K562 (cell line): ENCODE measurements at regions not wholly inside any gene's neighbourhood (a gene's known extent, or its start where the extent isn't known, plus 50 kb on each side); places are given as distances from the start of the nearest gene placed in this dataset.

ENCODE experiments used
- ATAC-seq: fragments of 200-7000 bp; cut with Tn5 transposase; 3 replicates; pipeline ENCODE4 v1.9.1; 2020; ENCODE audit warnings: moderate library complexity
- BruUV-seq: library from RNA; stranded (reverse); fragments of 400-500 nt; replicated peaks from 2 replicates; lab custom pipeline; 2021; lab: Mats Ljungman, UMichigan
- CTCF ChIA-PET: fragments of 300-600 bp; formaldehyde crosslinking; extraction: SDS; loops from one replicate; lab custom pipeline; 2021; ENCODE audit warnings: low intra/inter-chr PET ratio; lab: Yijun Ruan, JAX
- POLR2A ChIA-PET: fragments of 300-600, 350-650 bp; sonication (Branson Sonifier 250); formaldehyde crosslinking; extraction: SDS; loops from one replicate; lab custom pipeline; 2021; ENCODE audit warnings: antibody characterized with exemption, inconsistent platforms; lab: Yijun Ruan, JAX
- DNase-seq, 4 experiments: peaks; one replicate each; pipeline versions ENCODE4 v3.0.0 to v3.0.0-alpha.2; 2011 to 2018; ENCODE audit warnings: low spot score in 3 of 4, mixed read lengths in 3 of 4; ENCODE audit errors: extremely low read depth in 1 of 4
- FAIRE-seq: peaks from 2 replicates; lab custom pipeline; 2011; peaks lifted over from hg19 to GRCh38; lab: Jason Lieb, UNC
- H2AFZ ChIP-seq: 2 replicates; pipeline ENCODE4 v1.6.0; 2011; ENCODE audit warnings: low read depth, low read length, control low read depth, inconsistent platforms
- H3K27ac ChIP-seq: fragments of 200-600 bp; 3 replicates; pipeline ENCODE4 v1.8.0; 2011; ENCODE audit warnings: low read depth, mild to moderate bottlenecking, control low read depth, inconsistent platforms, low read length, moderate library complexity, mixed read lengths; ENCODE audit errors: extremely low read depth
- H3K27me3 ChIP-seq, 2 experiments: fragments of 300-600 bp in 1 of 2; 2 replicates in 1 of 2; 3 replicates in 1 of 2; pipeline versions ENCODE4 v1.6.0 to v1.8.0; 2011; ENCODE audit warnings: inconsistent platforms in 2 of 2, low read length in 2 of 2, mild to moderate bottlenecking in 1 of 2, mixed read lengths in 1 of 2, moderate library complexity in 1 of 2; ENCODE audit not compliant: control insufficient read depth in 2 of 2, insufficient read depth in 2 of 2
- H3K36me3 ChIP-seq: fragments of 300-600 bp; 3 replicates; pipeline ENCODE4 v1.8.0; 2011; ENCODE audit warnings: mild to moderate bottlenecking, low read length, inconsistent platforms; ENCODE audit not compliant: control insufficient read depth, insufficient read depth
- H3K4me1 ChIP-seq, 2 experiments: fragments of 200-600 bp in 1 of 2; replicated peaks in 1 of 2; 2 replicates in 1 of 2; 3 replicates in 1 of 2; pipeline versions ENCODE4 v1.5.1 to v1.8.0; 2011; ENCODE audit warnings: inconsistent platforms in 2 of 2, low read length in 2 of 2, mild to moderate bottlenecking in 1 of 2, mixed read lengths in 1 of 2, moderate library complexity in 1 of 2; ENCODE audit not compliant: control insufficient read depth in 2 of 2, insufficient read depth in 2 of 2
- H3K4me2 ChIP-seq: 2 replicates; pipeline ENCODE4 v1.6.1; 2011; ENCODE audit warnings: low read length, control low read depth, inconsistent platforms, mixed read lengths; ENCODE audit not compliant: insufficient read depth
- H3K4me3 ChIP-seq: fragments of 200-600 bp; sonication (generic), shearing (Covaris generic); 2 replicates; pipeline ENCODE4 v1.5.1; 2016; ENCODE audit warnings: control low read depth, inconsistent platforms
- H3K79me2 ChIP-seq: fragments of 200-600 bp; 3 replicates; pipeline ENCODE4 v1.8.0; 2011; ENCODE audit warnings: low read length, inconsistent platforms; ENCODE audit not compliant: control insufficient read depth, insufficient read depth
- H3K9ac ChIP-seq, 2 experiments: 2 replicates each; pipeline versions ENCODE4 v1.6.0 to v1.6.1; 2011; ENCODE audit warnings: low read depth in 2 of 2, low read length in 2 of 2, control low read depth in 1 of 2, inconsistent platforms in 1 of 2, mild to moderate bottlenecking in 1 of 2, mixed read lengths in 1 of 2; ENCODE audit not compliant: insufficient read depth in 1 of 2
- H3K9me1 ChIP-seq: one replicate; pipeline ENCODE4 v1.6.0; 2011; ENCODE audit warnings: inconsistent platforms, mild to moderate bottlenecking, low read length, moderate library complexity; ENCODE audit not compliant: control insufficient read depth, insufficient read depth
- H3K9me3 ChIP-seq: replicated peaks from 2 replicates; pipeline ENCODE4 v1.5.1; 2011; ENCODE audit warnings: low read depth, low read length, inconsistent platforms; ENCODE audit not compliant: control insufficient read depth, insufficient read depth
- H4K20me1 ChIP-seq: replicated peaks from 2 replicates; pipeline ENCODE4 v1.6.1; 2011; ENCODE audit warnings: low read length, inconsistent platforms, mixed read lengths; ENCODE audit not compliant: control insufficient read depth, insufficient read depth
- ATF3 ChIP-seq, 2 experiments: fragments of 450-650 bp in 1 of 2; sonication (generic) in 1 of 2; formaldehyde crosslinking in 1 of 2; IDR thresholded peaks in 1 of 2; conservative IDR thresholded peaks in 1 of 2; 2 replicates each; pipeline versions ENCODE4 v1.6.1 to v1.8.1; 2016 to 2023; ENCODE audit warnings: mild to moderate bottlenecking in 2 of 2, moderate library complexity in 2 of 2, inconsistent platforms in 1 of 2, missing genetic modification reagents in 1 of 2
- CBFA2T2 ChIP-seq: fragments of 450-650 bp; conservative IDR thresholded peaks from 2 replicates; pipeline ENCODE4 v1.6.1; 2017; ENCODE audit warnings: mild to moderate bottlenecking
- CHCHD3 ChIP-seq: fragments of 250-450 bp; sonication (Bioruptor Pico); IDR thresholded peaks from 2 replicates; pipeline ENCODE4 v2.1.2; 2022; ENCODE audit warnings: mild to moderate bottlenecking
- ESRRA ChIP-seq: fragments of 450-650 bp; IDR thresholded peaks from 2 replicates; pipeline ENCODE4 v1.6.1; 2014; ENCODE audit warnings: low read depth, mild to moderate bottlenecking, moderate library complexity, borderline replicate concordance
- FIP1L1 ChIP-seq: fragments of 200-400 bp; formaldehyde crosslinking; IDR thresholded peaks from 2 replicates; pipeline ENCODE4 v1.6.1; 2018; ENCODE audit warnings: mild to moderate bottlenecking, low read depth, low read length; ENCODE audit not compliant: poor library complexity, severe bottlenecking
- HDAC1 ChIP-seq, 2 experiments: fragments of 450-650 bp; IDR thresholded peaks; 2 replicates each; pipeline ENCODE4 v1.6.1; 2016 to 2017; ENCODE audit warnings: inconsistent platforms in 1 of 2, mild to moderate bottlenecking in 1 of 2, moderate library complexity in 1 of 2
- HDAC6 ChIP-seq: IDR thresholded peaks from 2 replicates; pipeline ENCODE4 v1.6.1; 2012; ENCODE audit warnings: low read depth, mild to moderate bottlenecking, control low read depth, inconsistent platforms, low read length, moderate library complexity
- MBD1 ChIP-seq: fragments of 250-450 bp; sonication (Bioruptor Pico); IDR thresholded peaks from 2 replicates; pipeline ENCODE4 v1.8.0; 2022; ENCODE audit warnings: inconsistent platforms
- MECOM ChIP-seq: fragments of 250-450 bp; sonication (Bioruptor Pico); IDR thresholded peaks from 2 replicates; pipeline ENCODE4 v1.8.0; 2022; ENCODE audit warnings: inconsistent platforms
- PML ChIP-seq: IDR thresholded peaks from 2 replicates; pipeline ENCODE4 v1.6.1; 2012; ENCODE audit warnings: low read length, inconsistent platforms
- RBM34 ChIP-seq: fragments of 200-400 bp; formaldehyde crosslinking; IDR thresholded peaks from 2 replicates; pipeline ENCODE4 v1.6.1; 2018; ENCODE audit warnings: low read length, borderline replicate concordance; ENCODE audit not compliant: insufficient read depth
- SRSF9 ChIP-seq: fragments of 200-400 bp; formaldehyde crosslinking; IDR thresholded peaks from 2 replicates; pipeline ENCODE4 v1.6.1; 2017; ENCODE audit warnings: low read depth, low read length, borderline replicate concordance
- UBTF ChIP-seq, 2 experiments: IDR thresholded peaks; 2 replicates each; pipeline ENCODE4 v1.6.1; 2012; ENCODE audit warnings: improper control_type of control experiment in 2 of 2, low read depth in 2 of 2, low read length in 2 of 2, borderline replicate concordance in 1 of 2
- ZFP36 ChIP-seq: fragments of 150-350 bp; IDR thresholded peaks from 2 replicates; pipeline ENCODE4 v1.6.1; 2018; ENCODE audit warnings: low read length, low read depth; ENCODE audit not compliant: partially characterized antibody
- ZNF224 ChIP-seq: sonication (generic); formaldehyde crosslinking; IDR thresholded peaks from 2 replicates; pipeline ENCODE4 v1.8.0; 2022; ENCODE audit warnings: mild to moderate bottlenecking, missing genetic modification reagents
- ZNF274 ChIP-seq: IDR thresholded peaks from 2 replicates; pipeline ENCODE4 v1.6.1; 2011; ENCODE audit warnings: low read depth, mild to moderate bottlenecking, low read length, moderate library complexity, borderline replicate concordance
- ZNF354B ChIP-seq: fragments of 250-450 bp; sonication (Bioruptor Pico); IDR thresholded peaks from 2 replicates; pipeline ENCODE4 v1.4.0; 2020
- WGBS: fragments of 100-300 bp; shearing (Covaris generic); methylation state at CpG from one replicate; pipeline ENCODE4 v1.1.6; 2016; ENCODE audit warnings: low coverage, mixed read lengths; ENCODE audit not compliant: insufficient coverage; ENCODE audit errors: missing lambda C conversion rate; 5-methylcytosine and 5-hydroxymethylcytosine counted together
- in situ Hi-C: fragments of 300-500 bp; cut with MboI; formaldehyde crosslinking; loops from 4 replicates; pipeline ENCODE4 v1.15.0; 2018; ENCODE audit warnings: inconsistent platforms, mixed read lengths
- intact Hi-C: fragments of 100-400 bp; cut with micrococcal nuclease; formaldehyde crosslinking; loops from 2 replicates; pipeline ENCODE4 v1.14.2; 2022

- intact Hi-C loops (no loop called here), in situ Hi-C loops (no loop called here)
- no peak overlapping the region for H3K9ac ChIP-seq
- no peaks in the 10 kb centered on the region for H3K79me2 ChIP-seq
- H3K36me3 ChIP-seq: no peaks in the 10 kb centered on the region
- no peak overlapping the region for H2AFZ ChIP-seq
- no peak overlapping the region for H3K4me2 ChIP-seq
- no peaks in the 10 kb centered on the region for H4K20me1 ChIP-seq
- no peak for ATAC-seq
- FAIRE-seq: no peak
- no peaks in the 10 kb centered on the region for H3K9me1 ChIP-seq
- 0% methylated on average over 3 of the region's 4 CpGs for WGBS
- TF ChIP-seq MECOM (CRISPR knock-in tag) (no peak), HDAC6 (no peak), PML (no peak), ZNF354B (no peak), ZNF224 (no peak), ATF3 (IDR thresholded peaks at IDR 0.05) (no peak), ATF3 (CRISPR knock-in tag; conservative IDR thresholded peaks at IDR 0.05) (no peak), MBD1 (CRISPR knock-in tag) (no peak), ZNF274 (no peak), HDAC1 (IDR thresholded peaks at IDR 0.05) (no peak), FIP1L1 (no peak), ESRRA (no peak), SRSF9 (no peak), UBTF (IDR thresholded peaks at IDR 0.05; ENCODE audit: borderline replicate concordance in 1 of 2, low read depth in 2 of 2, low read length in 2 of 2) (no peak), ZFP36 (no peak), RBM34 (no peak), CHCHD3 (CRISPR knock-in tag) (no peak), CBFA2T2 (no peak)
- ChIA-PET POLR2A (interaction anchor here (0.7 kb wide), 1 partner anchor 1604 kb away, joined by 4 read pairs; no protein-coding TSS in a partner anchor), CTCF (no interaction called here)
- no peaks in the 10 kb centered on the region for H3K4me1 ChIP-seq
- no peak for DNase-seq
- no peaks in the 10 kb centered on the region for H3K27me3 ChIP-seq
- no peaks in the 10 kb centered on the region for H3K9me3 ChIP-seq
- no peak overlapping the region for H3K27ac ChIP-seq
- BruUV-seq: no TSS peak
- H3K4me3 ChIP-seq: no peak overlapping the region
These were observed 417.7 kb upstream of the CFAP20DC start for GRCh38 chr3:59467476-59467875.
